ENCODE measurements at regions not wholly inside any gene's neighbourhood (a gene's known extent, or its start where the extent isn't known, plus 50 kb on each side); places are given as distances from the start of the nearest gene placed in this dataset.

DNA sequence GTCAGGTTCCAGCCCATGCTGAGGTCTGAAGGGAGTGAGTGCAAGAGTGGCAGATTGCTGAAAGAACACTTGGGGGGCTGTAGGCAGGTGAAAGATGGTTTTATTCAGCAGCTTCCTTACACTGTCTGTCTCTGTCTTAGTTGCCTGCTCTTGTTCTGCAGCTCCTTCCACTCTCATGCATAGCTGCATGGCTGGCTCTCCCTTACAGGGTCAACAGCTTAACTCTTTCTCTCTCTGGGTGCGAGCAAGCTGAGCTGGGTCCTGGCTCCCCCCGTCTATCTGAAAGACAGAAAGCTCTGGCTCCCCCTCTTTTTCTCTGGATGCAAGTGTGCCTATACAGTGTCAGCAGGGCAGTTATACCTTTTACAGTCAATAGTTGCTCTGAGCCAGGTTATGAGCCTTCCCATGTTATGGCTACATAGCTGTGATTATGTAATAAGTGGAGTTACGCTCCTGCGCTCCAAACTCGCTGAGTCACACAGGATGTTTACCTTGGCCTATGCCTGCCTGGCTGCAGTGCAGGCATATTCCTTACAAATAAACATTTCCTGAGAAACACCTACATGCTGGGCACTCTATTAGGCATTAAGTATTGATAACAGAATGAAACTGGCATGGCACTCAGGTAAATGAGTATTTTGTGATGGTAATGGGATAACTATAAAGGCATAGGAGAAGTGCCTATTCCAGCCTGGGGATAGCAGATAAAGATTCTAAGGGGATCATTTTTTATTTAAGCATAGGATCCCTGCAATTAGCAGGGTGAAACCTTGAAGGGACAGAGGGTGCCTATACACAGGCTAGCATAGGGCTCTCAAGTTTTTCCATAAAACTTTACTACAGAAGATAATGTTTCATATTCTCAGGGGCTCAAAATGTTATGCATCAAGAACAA is 826.9 kb upstream of the PCDH9 start (continued):
- peak in 1 of 2 donors; percentile 50 for TF ChIP-seq RAD21 (IDR thresholded peaks at IDR 0.05)
- peak in 1 of 2 donors; percentile 65 for TF ChIP-seq GABPA (IDR thresholded peaks at IDR 0.05 in 1 of 2, conservative IDR thresholded peaks at IDR 0.05 in 1 of 2)
- TF ChIP-seq TAF1 (conservative IDR thresholded peaks at IDR 0.05): no peak
- peak in 1 of 2 donors; percentile 78 for TF ChIP-seq HNF4A (conservative IDR thresholded peaks at IDR 0.05)
- peak in 1 of 2 donors; percentile 83 for TF ChIP-seq RXRA (IDR thresholded peaks at IDR 0.05)

DNA sequence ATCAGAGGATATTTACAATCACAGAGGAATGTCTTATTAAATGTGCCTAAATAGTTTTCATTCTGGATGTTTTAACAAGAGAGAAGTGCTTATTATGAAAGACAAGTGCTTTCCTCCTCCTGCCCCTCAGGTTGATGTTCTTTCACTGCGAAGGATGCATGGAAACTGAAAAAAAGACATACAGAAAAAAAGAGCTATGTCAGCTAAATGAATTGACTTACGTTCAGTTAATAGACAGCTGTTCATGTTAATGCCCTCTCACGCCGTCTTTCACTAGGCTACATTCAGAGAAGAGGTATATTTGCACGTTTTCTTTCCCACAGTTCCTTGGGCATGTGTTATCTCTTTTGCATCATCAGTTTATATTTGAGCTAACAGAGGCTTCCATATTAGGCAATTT is 821.8 kb upstream of the PCDH9 start:
- Histone ChIP-seq H3K4me3 (ENCODE audit: low read depth in 1 of 3, low read length in 3 of 3) (no peak overlapping the region), H3K9me3 (ENCODE audit: control insufficient read depth in 4 of 4, low read length in 3 of 4) (no peaks in the 10 kb centered on the region), H3K4me1 (ENCODE audit: control insufficient read depth in 4 of 4, insufficient read depth in 4 of 4, low read length in 3 of 4) (peaks cover 0 to 13% (median 9%) of the 10 kb centered on the region in 4 donors), H3K9ac (ENCODE audit: low read depth in 1 of 2, low read length in 2 of 2) (no peak overlapping the region), H3K27me3 (ENCODE audit: control insufficient read depth in 4 of 4, insufficient read depth in 4 of 4, low read length in 3 of 4) (no peaks in the 10 kb centered on the region), H3K36me3 (ENCODE audit: control insufficient read depth in 4 of 4, insufficient read depth in 3 of 4, low read depth in 1 of 4, low read length in 3 of 4) (no peaks in the 10 kb centered on the region), H3K27ac (ENCODE audit: low read depth in 1 of 2, low read length in 2 of 2) (no peak overlapping the region)
- DNase-seq (ENCODE audit: low spot score): no peak
- 84% methylated on average over 5 of the region's 5 CpGs for WGBS
- TF ChIP-seq TAF1 (conservative IDR thresholded peaks at IDR 0.05) (no peak), YY1 (IDR thresholded peaks at IDR 0.05) (no peak), RXRA (IDR thresholded peaks at IDR 0.05) (no peak), RAD21 (IDR thresholded peaks at IDR 0.05) (no peak), CTCF (IDR thresholded peaks at IDR 0.05; ENCODE audit: low read depth, low read length, missing input control) (no peak), HNF4G (IDR thresholded peaks at IDR 0.05) (no peak)
- TF ChIP-seq, protein P1, sequence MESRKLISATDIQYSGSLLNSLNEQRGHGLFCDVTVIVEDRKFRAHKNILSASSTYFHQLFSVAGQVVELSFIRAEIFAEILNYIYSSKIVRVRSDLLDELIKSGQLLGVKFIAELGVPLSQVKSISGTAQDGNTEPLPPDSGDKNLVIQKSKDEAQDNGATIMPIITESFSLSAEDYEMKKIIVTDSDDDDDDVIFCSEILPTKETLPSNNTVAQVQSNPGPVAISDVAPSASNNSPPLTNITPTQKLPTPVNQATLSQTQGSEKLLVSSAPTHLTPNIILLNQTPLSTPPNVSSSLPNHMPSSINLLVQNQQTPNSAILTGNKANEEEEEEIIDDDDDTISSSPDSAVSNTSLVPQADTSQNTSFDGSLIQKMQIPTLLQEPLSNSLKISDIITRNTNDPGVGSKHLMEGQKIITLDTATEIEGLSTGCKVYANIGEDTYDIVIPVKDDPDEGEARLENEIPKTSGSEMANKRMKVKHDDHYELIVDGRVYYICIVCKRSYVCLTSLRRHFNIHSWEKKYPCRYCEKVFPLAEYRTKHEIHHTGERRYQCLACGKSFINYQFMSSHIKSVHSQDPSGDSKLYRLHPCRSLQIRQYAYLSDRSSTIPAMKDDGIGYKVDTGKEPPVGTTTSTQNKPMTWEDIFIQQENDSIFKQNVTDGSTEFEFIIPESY (IDR thresholded peaks at IDR 0.05): no peak
- TF ChIP-seq, protein P2, sequence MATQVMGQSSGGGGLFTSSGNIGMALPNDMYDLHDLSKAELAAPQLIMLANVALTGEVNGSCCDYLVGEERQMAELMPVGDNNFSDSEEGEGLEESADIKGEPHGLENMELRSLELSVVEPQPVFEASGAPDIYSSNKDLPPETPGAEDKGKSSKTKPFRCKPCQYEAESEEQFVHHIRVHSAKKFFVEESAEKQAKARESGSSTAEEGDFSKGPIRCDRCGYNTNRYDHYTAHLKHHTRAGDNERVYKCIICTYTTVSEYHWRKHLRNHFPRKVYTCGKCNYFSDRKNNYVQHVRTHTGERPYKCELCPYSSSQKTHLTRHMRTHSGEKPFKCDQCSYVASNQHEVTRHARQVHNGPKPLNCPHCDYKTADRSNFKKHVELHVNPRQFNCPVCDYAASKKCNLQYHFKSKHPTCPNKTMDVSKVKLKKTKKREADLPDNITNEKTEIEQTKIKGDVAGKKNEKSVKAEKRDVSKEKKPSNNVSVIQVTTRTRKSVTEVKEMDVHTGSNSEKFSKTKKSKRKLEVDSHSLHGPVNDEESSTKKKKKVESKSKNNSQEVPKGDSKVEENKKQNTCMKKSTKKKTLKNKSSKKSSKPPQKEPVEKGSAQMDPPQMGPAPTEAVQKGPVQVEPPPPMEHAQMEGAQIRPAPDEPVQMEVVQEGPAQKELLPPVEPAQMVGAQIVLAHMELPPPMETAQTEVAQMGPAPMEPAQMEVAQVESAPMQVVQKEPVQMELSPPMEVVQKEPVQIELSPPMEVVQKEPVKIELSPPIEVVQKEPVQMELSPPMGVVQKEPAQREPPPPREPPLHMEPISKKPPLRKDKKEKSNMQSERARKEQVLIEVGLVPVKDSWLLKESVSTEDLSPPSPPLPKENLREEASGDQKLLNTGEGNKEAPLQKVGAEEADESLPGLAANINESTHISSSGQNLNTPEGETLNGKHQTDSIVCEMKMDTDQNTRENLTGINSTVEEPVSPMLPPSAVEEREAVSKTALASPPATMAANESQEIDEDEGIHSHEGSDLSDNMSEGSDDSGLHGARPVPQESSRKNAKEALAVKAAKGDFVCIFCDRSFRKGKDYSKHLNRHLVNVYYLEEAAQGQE (IDR thresholded peaks at IDR 0.05): no peak

- 22% methylated on average over 1 of the region's 1 CpG for WGBS
- peaks cover 3 to 16% (median 9%) of the 10 kb centered on the region in 4 donors for H3K4me1 ChIP-seq (ENCODE audit: control insufficient read depth in 4 of 4, insufficient read depth in 4 of 4, low read length in 3 of 4)
- no peak for DNase-seq (ENCODE audit: low spot score)
- TF ChIP-seq EGR1 (IDR thresholded peaks at IDR 0.05; ENCODE audit: low read depth in 2 of 2) (no peak), FOXA2 (IDR thresholded peaks at IDR 0.05) (no peak), CTCF (IDR thresholded peaks at IDR 0.05; ENCODE audit: low read depth, low read length, missing input control) (no peak), RXRA (IDR thresholded peaks at IDR 0.05) (no peak), SP1 (IDR thresholded peaks at IDR 0.05) (no peak), HNF4A (conservative IDR thresholded peaks at IDR 0.05) (no peak), JUND (IDR thresholded peaks at IDR 0.05) (no peak), FOXA1 (IDR thresholded peaks at IDR 0.05) (no peak)
- TF ChIP-seq, protein P2 (IDR thresholded peaks at IDR 0.05): no peak
Measured at GRCh38 chr13:68050761-68051160, 820.6 kb upstream of the PCDH9 start.

More at GRCh38 chr13:68050761-68051160, 820.6 kb upstream of the PCDH9 start:
- no peak overlapping the region for H3K4me3 ChIP-seq (ENCODE audit: low read depth in 1 of 3, low read length in 3 of 3)
- H3K9me3 ChIP-seq (ENCODE audit: control insufficient read depth in 4 of 4, low read length in 3 of 4): no peaks in the 10 kb centered on the region
- no peak overlapping the region for H3K9ac ChIP-seq (ENCODE audit: low read depth in 1 of 2, low read length in 2 of 2)
- no peaks in the 10 kb centered on the region for H3K36me3 ChIP-seq (ENCODE audit: control insufficient read depth in 4 of 4, insufficient read depth in 3 of 4, low read depth in 1 of 4, low read length in 3 of 4)
- no peak overlapping the region for H3K27ac ChIP-seq (ENCODE audit: low read depth in 1 of 2, low read length in 2 of 2)
- H3K27me3 ChIP-seq (ENCODE audit: control insufficient read depth in 4 of 4, insufficient read depth in 4 of 4, low read length in 3 of 4): no peaks in the 10 kb centered on the region
